Loucy (cell line): ENCODE measurements at regions not wholly inside any gene's neighbourhood (a gene's known extent, or its start where the extent isn't known, plus 50 kb on each side); places are given as distances from the start of the nearest gene placed in this dataset.

Experiments used
- H2AFZ ChIP-seq: fragments of 200-600 bp; sonication (generic); 2 replicates; pipeline ENCODE4 v1.6.0; 2016; ENCODE audit warnings: antibody characterized with exemption, mild to moderate bottlenecking, low read length, moderate library complexity
- H3F3A ChIP-seq: fragments of 200-600 bp; 2 replicates; pipeline ENCODE4 v1.6.0; 2016; ENCODE audit warnings: antibody characterized with exemption, low read depth, mild to moderate bottlenecking
- H3K27me3 ChIP-seq: fragments of 200-600 bp; sonication (generic); 2 replicates; pipeline ENCODE4 v1.6.1; 2014; ENCODE audit warnings: low read length, mild to moderate bottlenecking; ENCODE audit not compliant: insufficient read depth, poor library complexity, severe bottlenecking
- H3K36me3 ChIP-seq: fragments of 200-600 bp; sonication (generic); 2 replicates; pipeline ENCODE4 v1.6.1; 2016; ENCODE audit warnings: low read length; ENCODE audit not compliant: insufficient read depth
- H3K4me1 ChIP-seq: fragments of 200-600 bp; sonication (generic); 2 replicates; pipeline ENCODE4 v1.5.1; 2014; ENCODE audit warnings: low read length, mild to moderate bottlenecking; ENCODE audit not compliant: insufficient read depth, poor library complexity, severe bottlenecking
- H3K4me2 ChIP-seq: fragments of 200-600 bp; sonication (generic); 2 replicates; pipeline ENCODE4 v1.6.0; 2014; ENCODE audit warnings: antibody characterized with exemption, low read length, low read depth, mild to moderate bottlenecking; ENCODE audit not compliant: poor library complexity, severe bottlenecking
- H3K4me3 ChIP-seq: fragments of 200-600 bp; sonication (generic); 2 replicates; pipeline ENCODE4 v1.5.1; 2014; ENCODE audit warnings: low read length, mild to moderate bottlenecking, mixed read lengths; ENCODE audit not compliant: poor library complexity, severe bottlenecking
- H3K79me2 ChIP-seq: fragments of 200-600 bp; sonication (generic); 2 replicates; pipeline ENCODE4 v1.6.1; 2014; ENCODE audit warnings: low read length; ENCODE audit not compliant: insufficient read depth
- H3K9ac ChIP-seq: fragments of 200-600 bp; sonication (generic); 2 replicates; pipeline ENCODE4 v1.6.0; 2014; ENCODE audit warnings: mild to moderate bottlenecking, low read depth, low read length, moderate library complexity; ENCODE audit not compliant: poor library complexity, severe bottlenecking
- H3K9me2 ChIP-seq: fragments of 200-600 bp; sonication (generic); replicated peaks from 2 replicates; pipeline ENCODE4 v1.6.1; 2016; ENCODE audit warnings: low read depth, low read length, mixed read lengths
- H3K9me3 ChIP-seq: fragments of 200-600 bp; sonication (generic); 2 replicates; pipeline ENCODE4 v1.6.1; 2014; ENCODE audit warnings: mild to moderate bottlenecking, antibody characterized with exemption, low read length, low read depth; ENCODE audit not compliant: insufficient read depth
- H4K20me1 ChIP-seq: fragments of 200-600 bp; sonication (generic); 2 replicates; pipeline ENCODE4 v1.6.0; 2014; ENCODE audit warnings: antibody characterized with exemption, low read length, mild to moderate bottlenecking; ENCODE audit not compliant: insufficient read depth, poor library complexity, severe bottlenecking
- EZH2phosphoT487 ChIP-seq: fragments of 200-600 bp; IDR thresholded peaks from 2 replicates; pipeline ENCODE4 v1.6.1; 2018; ENCODE audit warnings: antibody characterized with exemption, mild to moderate bottlenecking, moderate library complexity, borderline replicate concordance
- TF ChIP-seq, protein P1 (sequence below): fragments of 200-600 bp; sonication (generic); conservative IDR thresholded peaks from 2 replicates; pipeline ENCODE4 v1.5.1; 2014; ENCODE audit warnings: mild to moderate bottlenecking, antibody characterized with exemption, low read length

DNA sequence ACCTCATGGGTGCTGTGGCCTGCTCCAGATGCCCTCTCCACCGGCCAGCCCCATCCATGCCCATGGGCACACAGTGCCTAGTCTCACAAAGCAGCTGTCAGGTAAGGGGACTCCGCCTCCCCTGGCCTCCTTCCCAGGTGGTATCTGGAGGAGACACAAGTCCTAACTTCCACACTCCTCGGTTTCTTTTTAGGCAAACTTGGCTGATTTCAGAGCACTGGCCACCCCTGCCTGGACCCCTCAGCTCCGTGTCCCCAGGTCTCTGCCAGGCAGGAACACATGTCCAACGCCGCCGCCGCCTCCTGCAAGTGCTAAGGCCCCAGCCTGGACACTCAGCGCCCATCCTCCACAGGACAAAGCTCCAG lies 324.1 kb upstream of the DIO3 start:
- H3K79me2 ChIP-seq = no peaks in the 10 kb centered on the region
- no peaks in the 10 kb centered on the region for H3K9me3 ChIP-seq
- no peak for TF ChIP-seq EZH2phosphoT487
- TF ChIP-seq, protein P1, sequence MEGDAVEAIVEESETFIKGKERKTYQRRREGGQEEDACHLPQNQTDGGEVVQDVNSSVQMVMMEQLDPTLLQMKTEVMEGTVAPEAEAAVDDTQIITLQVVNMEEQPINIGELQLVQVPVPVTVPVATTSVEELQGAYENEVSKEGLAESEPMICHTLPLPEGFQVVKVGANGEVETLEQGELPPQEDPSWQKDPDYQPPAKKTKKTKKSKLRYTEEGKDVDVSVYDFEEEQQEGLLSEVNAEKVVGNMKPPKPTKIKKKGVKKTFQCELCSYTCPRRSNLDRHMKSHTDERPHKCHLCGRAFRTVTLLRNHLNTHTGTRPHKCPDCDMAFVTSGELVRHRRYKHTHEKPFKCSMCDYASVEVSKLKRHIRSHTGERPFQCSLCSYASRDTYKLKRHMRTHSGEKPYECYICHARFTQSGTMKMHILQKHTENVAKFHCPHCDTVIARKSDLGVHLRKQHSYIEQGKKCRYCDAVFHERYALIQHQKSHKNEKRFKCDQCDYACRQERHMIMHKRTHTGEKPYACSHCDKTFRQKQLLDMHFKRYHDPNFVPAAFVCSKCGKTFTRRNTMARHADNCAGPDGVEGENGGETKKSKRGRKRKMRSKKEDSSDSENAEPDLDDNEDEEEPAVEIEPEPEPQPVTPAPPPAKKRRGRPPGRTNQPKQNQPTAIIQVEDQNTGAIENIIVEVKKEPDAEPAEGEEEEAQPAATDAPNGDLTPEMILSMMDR = no peak
- no peaks in the 10 kb centered on the region for H4K20me1 ChIP-seq
- no peaks in the 10 kb centered on the region for H3K27me3 ChIP-seq
- H3K36me3 ChIP-seq = no peaks in the 10 kb centered on the region
- H3K9me2 ChIP-seq = no peaks in the 10 kb centered on the region
- H3F3A ChIP-seq = no peaks in the 10 kb centered on the region
- H3K4me3 ChIP-seq = no peak overlapping the region
- H2AFZ ChIP-seq = no peak overlapping the region
- no peak overlapping the region for H3K4me2 ChIP-seq
- H3K9ac ChIP-seq = no peak overlapping the region
- H3K4me1 ChIP-seq = no peaks in the 10 kb centered on the region

DNA sequence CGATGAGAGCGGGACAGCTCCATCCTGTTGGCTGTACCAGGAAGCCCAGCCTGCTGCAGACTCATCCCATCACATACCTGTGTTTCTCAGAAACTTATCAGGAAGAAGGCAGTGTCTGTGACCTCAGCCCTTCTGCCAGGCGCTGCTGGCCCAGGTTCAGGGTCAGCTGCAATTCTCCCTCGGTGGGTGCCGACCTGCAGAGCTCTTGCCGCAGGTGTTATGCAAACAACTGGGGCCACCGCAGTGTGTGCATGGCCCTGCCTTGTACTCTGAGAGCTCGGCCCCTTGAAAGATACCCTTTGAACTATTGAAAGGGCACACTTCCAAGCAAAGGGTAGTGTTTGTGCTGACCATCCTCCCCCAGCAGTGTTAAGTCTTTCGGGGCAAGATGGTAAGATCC lies 322.2 kb upstream of the DIO3 start:
- Histone ChIP-seq H3K9me2 (no peaks in the 10 kb centered on the region), H3K9ac (no peak overlapping the region), H3K79me2 (no peaks in the 10 kb centered on the region), H2AFZ (no peak overlapping the region), H3K4me1 (no peaks in the 10 kb centered on the region), H3K36me3 (no peaks in the 10 kb centered on the region), H3F3A (no peaks in the 10 kb centered on the region), H3K27me3 (no peaks in the 10 kb centered on the region), H3K9me3 (no peaks in the 10 kb centered on the region), H3K4me3 (no peak overlapping the region), H4K20me1 (no peaks in the 10 kb centered on the region), H3K4me2 (no peak overlapping the region)
- TF ChIP-seq EZH2phosphoT487 = no peak
- TF ChIP-seq, protein P1 = no peak

DNA sequence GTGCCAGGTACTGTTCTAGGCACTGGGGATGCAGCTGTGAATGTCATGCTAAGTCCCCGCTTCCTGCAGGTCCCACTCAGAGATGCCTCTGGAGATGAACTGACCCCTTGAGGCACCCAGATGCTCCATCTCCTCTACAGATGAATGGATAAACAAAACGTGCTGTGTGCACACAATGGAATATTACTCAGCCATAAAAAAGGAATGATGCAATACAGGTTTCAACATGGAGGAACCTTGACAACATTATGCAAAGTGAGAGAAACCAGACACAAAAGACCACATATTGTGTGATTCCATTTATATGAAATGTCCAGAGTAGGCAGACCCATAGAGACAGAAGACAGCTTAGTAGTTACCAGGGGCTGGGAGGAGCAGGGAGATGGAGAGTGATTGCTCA lies 320.1 kb upstream of the DIO3 start:
- no peak overlapping the region for H2AFZ ChIP-seq
- no peak overlapping the region for H3K9ac ChIP-seq
- H3K79me2 ChIP-seq = no peaks in the 10 kb centered on the region
- H3K9me3 ChIP-seq = no peaks in the 10 kb centered on the region; the same call in 1 of the 2 replicates
- H3F3A ChIP-seq = no peaks in the 10 kb centered on the region
- no peaks in the 10 kb centered on the region for H4K20me1 ChIP-seq
- no peak overlapping the region for H3K4me3 ChIP-seq
- H3K4me1 ChIP-seq = no peaks in the 10 kb centered on the region
- no peaks in the 10 kb centered on the region for H3K27me3 ChIP-seq
- no peak overlapping the region for H3K4me2 ChIP-seq
- H3K9me2 ChIP-seq = no peaks in the 10 kb centered on the region
- TF ChIP-seq, protein P1 = no peak
- TF ChIP-seq EZH2phosphoT487 = no peak
- H3K36me3 ChIP-seq = no peaks in the 10 kb centered on the region
